ENCODE measurements at regions not wholly inside any gene's neighbourhood (a gene's known extent, or its start where the extent isn't known, plus 50 kb on each side); places are given as distances from the start of the nearest gene placed in this dataset.

GRCh38 chr1:94734963-94735901 lies 84.9 kb upstream of the SLC44A3 start:
- DNase-seq, result no peak

- no peak for DNase-seq
Observed at GRCh38 chr1:94731891-94732290, 88.3 kb upstream of the SLC44A3 start.

GRCh38 chr1:94730450-94730849 lies 89.7 kb upstream of the SLC44A3 start:
- no peak for DNase-seq

- no peak for DNase-seq
Observed at GRCh38 chr1:94729267-94729666, 90.9 kb upstream of the SLC44A3 start.

- DNase-seq, result no peak
Observed at GRCh38 chr1:94727846-94728715, 92.1 kb upstream of the SLC44A3 start.

GRCh38 chr1:94726981-94727685 lies 93.0 kb upstream of the SLC44A3 start:
- DNase-seq, result no peak

GRCh38 chr1:94725566-94725965 lies 94.6 kb upstream of the SLC44A3 start:
- no peak for DNase-seq

- no peak for DNase-seq
Observed at GRCh38 chr1:94723894-94724293, 96.3 kb upstream of the SLC44A3 start.

GRCh38 chr1:94723463-94723862 lies 96.7 kb upstream of the SLC44A3 start:
- no peak for DNase-seq

- DNase-seq, result no peak
Observed at GRCh38 chr1:94722181-94722580, 98.0 kb upstream of the SLC44A3 start.

- DNase-seq, result no peak
Observed at GRCh38 chr1:94721240-94721639, 98.9 kb upstream of the SLC44A3 start.

- no peak for DNase-seq
Observed at GRCh38 chr1:94719926-94720793, 100.0 kb upstream of the SLC44A3 start.

- no peak for DNase-seq
Observed at GRCh38 chr1:94716965-94717364, 103.2 kb upstream of the SLC44A3 start.

GRCh38 chr1:94715321-94715720 lies 104.8 kb upstream of the SLC44A3 start:
- no peak for DNase-seq

GRCh38 chr1:94714552-94714951 lies 105.6 kb upstream of the SLC44A3 start:
- no peak for DNase-seq

GRCh38 chr1:94714152-94714551 lies 106.0 kb upstream of the SLC44A3 start:
- DNase-seq, result no peak

- no peak for DNase-seq
Observed at GRCh38 chr1:94713472-94714141, 106.5 kb upstream of the SLC44A3 start.

GRCh38 chr1:94709891-94710581 lies 110.1 kb upstream of the SLC44A3 start:
- no peak for DNase-seq

GRCh38 chr1:94708811-94709210 lies 111.3 kb upstream of the SLC44A3 start:
- no peak for DNase-seq

- no peak for DNase-seq
Observed at GRCh38 chr1:94708299-94708685, 111.9 kb upstream of the SLC44A3 start.

Data from NCI-H748 treated with DMSO at 0.1 percent for 48 hours (cell line).